Smooth muscle cell of the brain vasculature (primary cell): ENCODE measurements at regions not wholly inside any gene's neighbourhood (a gene's known extent, or its start where the extent isn't known, plus 50 kb on each side); places are given as distances from the start of the nearest gene placed in this dataset.
"Not testable (repeated sequence)": the region's sequence is repeated elsewhere in the genome, so short reads cannot be mapped to it uniquely, and the experiment has no call there.

ENCODE experiments used
- DNase-seq: peaks from one replicate; pipeline ENCODE4 v3.0.0-alpha.2; 2012; ENCODE audit warnings: low read depth, low spot score

DNA sequence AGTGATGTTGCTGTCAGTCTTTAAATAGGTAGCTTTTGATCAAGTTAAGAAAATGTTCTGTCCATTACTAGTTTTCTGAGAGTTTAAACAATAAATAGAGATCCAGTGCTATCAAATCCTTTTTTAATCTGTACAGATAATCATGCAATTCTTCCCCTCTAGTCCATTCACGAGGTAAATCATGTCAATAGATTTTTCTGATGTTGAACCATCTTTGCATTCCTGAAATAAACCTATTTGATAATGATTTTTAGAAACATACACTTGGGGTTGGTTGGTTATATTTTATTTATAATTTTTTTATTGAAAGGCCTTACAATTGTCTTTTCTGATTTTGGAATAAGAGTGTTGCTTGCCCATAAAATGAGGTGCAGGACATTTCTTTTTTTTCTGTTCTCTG, 95.0 kb downstream of the FAM53A start:
- no peak for DNase-seq

DNA sequence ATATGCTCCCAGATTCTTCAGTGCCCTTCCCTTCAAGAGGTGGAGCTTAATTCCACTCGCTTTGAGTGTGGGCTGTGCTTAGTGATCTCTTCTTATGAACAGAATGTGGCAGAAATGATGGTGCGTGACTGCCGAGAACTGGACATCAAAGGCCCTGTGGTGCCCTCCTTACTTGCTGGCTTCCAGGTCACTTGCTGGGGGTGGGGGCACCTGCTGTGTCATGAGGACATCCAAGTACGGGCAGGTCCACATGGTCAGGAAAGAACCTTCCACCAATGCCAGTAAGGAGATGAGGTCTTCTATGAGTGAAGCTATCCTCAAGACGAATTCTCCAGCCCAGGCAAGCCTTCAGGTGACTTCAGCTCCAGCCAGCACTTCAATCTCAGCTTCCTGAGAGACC, 95.8 kb downstream of the FAM53A start:
- no peak for DNase-seq

- no peak for DNase-seq
These were observed 99.6 kb downstream of the FAM53A start for GRCh38 chr4:1584498-1584897.

- DNase-seq = no peak
These were observed 100.3 kb downstream of the FAM53A start for GRCh38 chr4:1583859-1584258.

DNA sequence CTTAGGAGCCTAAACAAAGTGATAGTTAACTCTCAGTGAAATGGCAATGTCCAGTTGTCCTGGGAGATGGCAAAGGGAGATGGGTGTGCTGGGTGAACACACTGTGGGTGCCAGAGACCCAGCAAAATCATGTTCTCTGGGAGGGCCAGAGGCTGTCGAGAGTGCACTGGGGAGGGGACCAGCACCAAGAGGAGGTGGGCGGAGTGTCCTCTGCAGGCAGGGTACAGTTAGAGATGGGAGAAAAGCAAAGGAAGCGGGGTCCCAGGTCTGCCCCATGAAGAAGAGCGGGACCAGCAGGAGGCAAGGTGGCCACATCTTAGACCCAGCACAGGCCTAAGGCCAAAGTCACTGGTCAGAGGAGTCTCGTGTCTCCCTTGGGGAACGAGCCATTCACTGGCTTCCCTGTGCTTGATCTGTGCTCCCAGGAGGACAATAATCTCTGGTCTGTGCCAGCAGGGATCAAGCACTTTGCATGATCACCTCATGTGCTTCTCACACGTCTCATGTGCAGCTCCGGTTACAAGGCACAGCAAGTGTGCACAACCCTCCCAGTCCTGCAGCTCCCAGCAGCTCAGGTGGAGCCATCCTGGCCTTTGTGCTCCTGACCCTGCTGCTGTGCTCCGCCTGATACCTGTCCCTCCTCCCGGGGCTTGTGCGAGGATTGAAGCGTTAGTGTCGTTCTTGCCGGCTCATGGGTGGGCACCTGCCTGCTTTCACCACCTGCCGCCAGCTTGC, 100.9 kb downstream of the FAM53A start:
- DNase-seq = no peak

DNA sequence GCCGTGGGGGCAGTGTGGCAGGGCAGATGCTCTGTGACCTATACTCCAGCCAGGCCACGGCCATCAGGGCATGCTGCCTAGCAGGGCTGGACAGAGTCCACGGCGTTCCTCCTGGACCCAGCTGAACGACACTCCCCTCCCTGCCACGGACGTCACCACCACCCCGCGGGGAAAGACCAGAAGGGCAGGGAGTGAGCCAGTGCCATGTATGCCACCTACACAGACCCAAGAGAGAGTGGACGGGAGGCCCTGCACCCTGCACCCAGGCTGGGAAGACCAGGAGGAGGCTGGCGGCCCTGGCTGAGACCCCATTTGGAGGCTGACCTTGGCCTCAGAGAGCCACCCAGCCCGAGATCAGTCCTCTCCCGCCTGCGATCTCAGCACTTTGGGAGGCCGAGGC, 101.9 kb downstream of the FAM53A start:
- no peak for DNase-seq

- peak; percentile 23 for DNase-seq
These were observed 102.8 kb downstream of the FAM53A start for GRCh38 chr4:1581164-1581894.

DNA sequence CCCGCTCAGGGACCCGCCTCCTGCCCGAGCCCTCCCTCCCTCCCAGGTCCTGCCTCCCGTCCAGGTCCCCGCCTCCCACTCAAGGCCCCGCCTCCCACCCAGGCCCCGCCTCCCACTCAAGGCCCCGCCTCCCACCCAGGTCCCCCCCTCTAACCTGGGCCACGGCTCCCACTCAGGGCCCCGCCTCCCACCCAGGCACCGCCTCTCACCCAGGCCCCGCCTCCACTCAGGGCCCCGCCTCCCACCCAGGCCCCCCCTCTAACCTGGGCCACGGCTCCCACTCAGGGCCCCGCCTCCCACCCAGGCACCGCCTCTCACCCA, 103.5 kb downstream of the FAM53A start:
- not testable (repeated sequence) for DNase-seq

DNA sequence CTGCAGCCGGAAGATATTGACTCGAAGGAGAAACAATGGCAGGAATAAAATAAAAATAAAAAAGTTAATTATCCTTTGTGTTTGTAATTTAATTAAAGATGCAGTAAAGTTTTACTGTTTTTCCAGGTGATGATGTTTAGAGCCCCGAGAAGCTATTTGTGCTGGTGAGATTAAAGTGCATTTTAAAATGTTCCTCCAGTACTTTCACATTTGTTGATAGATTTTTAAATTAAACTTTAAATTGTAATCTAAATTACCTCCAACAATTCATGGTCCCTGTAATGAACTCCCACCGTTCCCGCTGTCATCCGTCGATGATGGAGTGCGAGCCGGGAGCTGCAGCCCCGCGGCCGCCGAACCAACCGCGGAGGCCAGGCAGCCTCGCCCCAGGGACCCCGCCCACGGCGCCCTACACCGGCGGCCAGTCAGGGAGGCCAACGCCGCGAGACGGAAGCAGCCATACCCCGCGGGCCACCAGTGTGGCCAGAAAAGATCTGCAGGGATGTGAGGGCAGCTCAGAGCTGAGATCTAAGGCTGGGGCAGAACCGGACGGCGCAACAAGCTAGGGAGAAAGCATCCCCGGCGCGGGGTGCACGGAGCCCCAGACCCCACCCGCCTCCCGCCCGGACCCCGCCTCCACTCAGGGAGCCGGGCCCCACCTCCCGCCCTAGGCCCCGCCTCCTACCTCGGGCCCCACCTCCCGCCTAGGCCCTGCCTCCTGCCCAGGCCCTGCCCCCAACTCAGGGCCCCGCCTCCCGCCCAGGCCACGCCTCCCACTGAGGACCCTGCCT, 104.0 kb downstream of the FAM53A start:
- peak; percentile 31 for DNase-seq

GRCh38 chr4:1579001-1579900, 104.9 kb downstream of the FAM53A start:
- no peak for DNase-seq

- DNase-seq = no peak
These were observed 105.8 kb downstream of the FAM53A start for GRCh38 chr4:1578251-1578773.

DNA sequence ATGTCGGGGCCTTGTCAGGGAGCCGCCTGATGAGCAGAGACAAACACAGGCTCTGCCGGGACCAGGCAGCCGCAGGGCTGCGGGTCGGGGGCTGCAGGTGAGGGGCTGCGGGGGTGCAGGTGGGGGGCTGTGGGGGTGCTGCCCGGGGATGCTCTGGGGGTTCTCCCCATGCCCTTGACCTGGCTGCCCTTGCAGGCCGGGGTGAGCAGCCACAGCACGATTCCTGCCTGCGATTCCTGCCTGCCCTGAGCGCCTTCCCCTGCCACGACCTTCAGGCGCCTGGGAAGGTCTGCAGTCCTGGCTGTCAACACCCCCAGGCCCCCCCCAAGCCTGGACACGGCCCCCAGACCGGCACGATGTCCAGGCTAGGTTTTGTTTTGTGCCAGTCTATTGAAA, 106.3 kb downstream of the FAM53A start:
- DNase-seq = no peak

GRCh38 chr4:1576961-1577821, 106.9 kb downstream of the FAM53A start:
- no peak for DNase-seq

- no peak for DNase-seq
These were observed 107.7 kb downstream of the FAM53A start for GRCh38 chr4:1576304-1576960.

GRCh38 chr4:1575418-1576303, 108.5 kb downstream of the FAM53A start:
- no peak for DNase-seq

- DNase-seq = no peak
These were observed 109.3 kb downstream of the FAM53A start for GRCh38 chr4:1574601-1575417.

DNA sequence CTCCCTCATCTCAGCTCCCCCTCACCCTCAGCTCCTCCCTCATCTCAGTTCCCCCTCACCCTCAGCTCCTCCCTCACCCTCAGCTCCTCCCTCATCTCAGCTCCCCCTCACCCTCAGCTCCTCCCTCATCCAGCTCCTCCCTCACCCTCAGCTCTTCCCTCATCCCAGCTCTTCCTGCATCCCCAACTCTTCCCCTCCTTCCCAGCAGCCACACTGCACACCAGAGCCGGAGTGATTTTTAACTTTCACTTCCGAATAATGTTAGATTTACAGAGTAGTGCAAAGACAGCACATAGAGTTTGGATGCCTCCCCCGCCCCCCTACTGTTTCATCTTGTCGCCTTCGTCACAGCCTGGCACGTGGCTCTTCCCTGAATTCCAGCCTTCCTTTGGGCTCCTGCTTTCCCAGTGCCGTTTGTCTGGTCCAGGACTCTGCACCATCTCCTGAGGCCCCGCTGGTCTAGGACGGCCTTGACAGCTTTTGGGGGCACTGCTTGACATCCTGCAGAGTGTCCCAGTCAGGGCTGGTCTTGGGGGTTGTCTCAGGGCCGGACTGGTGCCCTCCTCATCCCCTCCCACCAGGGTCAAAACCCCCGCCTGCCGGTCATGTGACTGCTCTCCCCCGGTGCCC, 110.2 kb downstream of the FAM53A start:
- no peak for DNase-seq
